ENCODE measurements at regions not wholly inside any gene's neighbourhood (a gene's known extent, or its start where the extent isn't known, plus 50 kb on each side); places are given as distances from the start of the nearest gene placed in this dataset.
"Not testable (repeated sequence)": the region's sequence is repeated elsewhere in the genome, so short reads cannot be mapped to it uniquely, and the experiment has no call there.

GRCh38 chr15:19899021-19899824 is 642.4 kb downstream of the GOLGA6L6 start:
- intact Hi-C loops (cut with micrococcal nuclease), result no loop called here

GRCh38 chr15:19888811-19889210 is 652.8 kb downstream of the GOLGA6L6 start:
- intact Hi-C loops (cut with micrococcal nuclease), result not testable (repeated sequence)

- intact Hi-C loops (cut with micrococcal nuclease), result not testable (repeated sequence)
Measured at GRCh38 chr15:19844061-19844460, 697.5 kb downstream of the GOLGA6L6 start.
